HEK293T (cell line): ENCODE measurements at regions not wholly inside any gene's neighbourhood (a gene's known extent, or its start where the extent isn't known, plus 50 kb on each side); places are given as distances from the start of the nearest gene placed in this dataset.

Source experiments
- ARNT ChIP-seq: fragments of 450-650 bp; IDR thresholded peaks from 2 replicates; pipeline ENCODE4 v1.6.1; 2017; ENCODE audit warnings: mild to moderate bottlenecking
- BHLHE40 ChIP-seq: fragments of 450-650 bp; IDR thresholded peaks from 2 replicates; pipeline ENCODE4 v1.6.1; 2016; ENCODE audit warnings: mild to moderate bottlenecking, moderate library complexity, borderline replicate concordance
- CTBP1 ChIP-seq: fragments of 450-650 bp; IDR thresholded peaks from 2 replicates; pipeline ENCODE4 v1.6.1; 2016; ENCODE audit warnings: borderline replicate concordance
- ELF4 ChIP-seq: fragments of 450-650 bp; IDR thresholded peaks from 2 replicates; pipeline ENCODE4 v1.6.1; 2017; ENCODE audit warnings: antibody characterized with exemption
- FOXA1 ChIP-seq: fragments of 450-650 bp; IDR thresholded peaks from 2 replicates; pipeline ENCODE4 v1.6.1; 2016; ENCODE audit warnings: mild to moderate bottlenecking
- FOXK2 ChIP-seq: fragments of 450-650 bp; IDR thresholded peaks from 2 replicates; pipeline ENCODE4 v1.6.1; 2016; ENCODE audit warnings: mild to moderate bottlenecking
- FOXM1 ChIP-seq: fragments of 450-650 bp; IDR thresholded peaks from 2 replicates; pipeline ENCODE4 v1.6.1; 2017; ENCODE audit warnings: mild to moderate bottlenecking, borderline replicate concordance
- HDGF ChIP-seq: fragments of 450-650 bp; IDR thresholded peaks from 2 replicates; pipeline ENCODE4 v1.6.1; 2017; ENCODE audit warnings: antibody characterized with exemption, borderline replicate concordance
- SP1 ChIP-seq: fragments of 450-650 bp; IDR thresholded peaks from 2 replicates; pipeline ENCODE4 v1.6.1; 2017

DNA sequence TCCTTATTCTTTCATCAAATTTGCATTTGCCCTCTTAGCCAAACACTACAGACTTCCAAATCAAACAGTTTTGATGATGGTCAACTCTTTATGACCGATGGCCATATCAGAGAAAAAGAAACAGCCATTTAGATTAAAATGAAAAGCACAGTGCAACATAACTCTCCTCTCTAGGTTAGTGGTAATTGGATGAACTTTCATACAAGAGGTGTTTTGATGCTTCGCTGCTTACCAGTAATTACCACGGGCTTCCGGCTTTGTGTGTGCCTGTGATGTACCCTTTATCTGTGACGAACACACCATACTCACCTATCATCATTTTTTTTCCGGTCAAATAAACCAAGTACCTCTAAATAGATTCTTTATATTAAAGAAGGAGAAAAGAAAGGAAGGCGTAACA lies 181.8 kb downstream of the FOXA2 start:
- no peak for TF ChIP-seq FOXA1
- TF ChIP-seq CTBP1 = no peak
- no peak for TF ChIP-seq FOXM1
- TF ChIP-seq HDGF = no peak
- TF ChIP-seq ELF4 = no peak
- no peak for TF ChIP-seq SP1
- no peak for TF ChIP-seq BHLHE40
- TF ChIP-seq FOXK2 = no peak
- TF ChIP-seq ARNT = no peak
